ENCODE measurements at regions not wholly inside any gene's neighbourhood (a gene's known extent, or its start where the extent isn't known, plus 50 kb on each side); places are given as distances from the start of the nearest gene placed in this dataset.

- H3K4me1 ChIP-seq: no peaks in the 10 kb centered on the region
- H3K4me3 ChIP-seq: no peak overlapping the region
- no peak for DNase-seq (ENCODE audit: low spot score)
- H3K9me3 ChIP-seq: no peaks in the 10 kb centered on the region
- no peak for TF ChIP-seq CTCF (IDR thresholded peaks at IDR 0.05)
- H3K27ac ChIP-seq: no peak overlapping the region
- no peaks in the 10 kb centered on the region for H3K27me3 ChIP-seq
- no peaks in the 10 kb centered on the region for H3K36me3 ChIP-seq
Measured at GRCh38 chr3:26845194-26845593, 222.6 kb downstream of the LRRC3B start.

DNA sequence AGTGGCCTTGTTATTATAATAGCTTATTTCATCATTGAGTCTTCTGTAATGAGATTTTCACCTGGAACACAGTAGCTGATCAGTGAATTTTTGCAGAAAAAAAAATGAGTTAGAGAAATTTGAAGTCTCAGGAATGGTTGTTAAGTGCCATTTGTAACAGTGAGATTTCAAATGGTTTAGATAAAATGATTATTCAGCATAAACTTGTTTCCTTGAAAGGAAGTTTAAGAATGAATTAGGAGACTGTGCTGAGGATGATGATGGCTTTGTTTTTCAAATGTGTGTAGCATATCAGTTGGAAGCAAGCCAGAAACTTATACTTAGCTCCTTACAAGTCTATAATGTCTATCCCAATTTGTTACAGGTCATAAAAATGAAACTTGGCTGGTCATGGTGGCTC lies 225.1 kb downstream of the LRRC3B start:
- no peaks in the 10 kb centered on the region for H3K27me3 ChIP-seq
- no peaks in the 10 kb centered on the region for H3K36me3 ChIP-seq
- H3K4me3 ChIP-seq: no peak overlapping the region
- H3K4me1 ChIP-seq: no peaks in the 10 kb centered on the region
- DNase-seq (ENCODE audit: low spot score): no peak
- H3K27ac ChIP-seq: no peak overlapping the region
- no peaks in the 10 kb centered on the region for H3K9me3 ChIP-seq
- TF ChIP-seq CTCF (IDR thresholded peaks at IDR 0.05): no peak

GRCh38 chr3:26894443-26894842 lies 271.9 kb downstream of the LRRC3B start:
- no peaks in the 10 kb centered on the region for H3K36me3 ChIP-seq
- H3K4me3 ChIP-seq: no peak overlapping the region

DNA sequence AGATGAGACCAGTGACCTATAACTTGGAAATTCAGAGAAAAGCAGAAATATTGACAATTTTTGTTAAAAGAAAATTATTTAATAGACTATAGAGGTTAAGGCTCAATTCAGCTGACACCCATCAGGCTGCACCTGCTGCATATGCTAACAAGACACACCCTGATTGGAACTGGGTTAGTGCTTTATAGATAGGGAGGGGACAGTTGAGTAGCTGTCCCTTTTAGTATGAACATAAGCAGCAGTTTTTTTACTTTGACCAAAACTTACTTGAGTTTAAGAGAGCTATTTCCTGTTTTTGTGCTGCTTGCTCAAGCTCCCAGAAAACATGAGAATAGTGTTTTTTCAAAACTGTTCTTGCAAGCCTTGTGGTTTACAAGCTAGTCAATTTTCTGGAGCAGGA lies 292.6 kb downstream of the LRRC3B start:
- no peaks in the 10 kb centered on the region for H3K9me3 ChIP-seq
- H3K27me3 ChIP-seq: no peaks in the 10 kb centered on the region
- TF ChIP-seq CTCF (IDR thresholded peaks at IDR 0.05): no peak
- H3K4me1 ChIP-seq: no peaks in the 10 kb centered on the region
- no peak overlapping the region for H3K27ac ChIP-seq
- no peak for DNase-seq (ENCODE audit: low spot score)
- no peaks in the 10 kb centered on the region for H3K36me3 ChIP-seq
- H3K4me3 ChIP-seq: no peak overlapping the region

More at GRCh38 chr3:26894443-26894842, 271.9 kb downstream of the LRRC3B start:
- Histone ChIP-seq H3K27me3 (no peaks in the 10 kb centered on the region), H3K4me1 (no peaks in the 10 kb centered on the region), H3K27ac (no peak overlapping the region), H3K9me3 (no peaks in the 10 kb centered on the region)
- TF ChIP-seq CTCF (IDR thresholded peaks at IDR 0.05): no peak
- no peak for DNase-seq (ENCODE audit: low spot score)

DNA sequence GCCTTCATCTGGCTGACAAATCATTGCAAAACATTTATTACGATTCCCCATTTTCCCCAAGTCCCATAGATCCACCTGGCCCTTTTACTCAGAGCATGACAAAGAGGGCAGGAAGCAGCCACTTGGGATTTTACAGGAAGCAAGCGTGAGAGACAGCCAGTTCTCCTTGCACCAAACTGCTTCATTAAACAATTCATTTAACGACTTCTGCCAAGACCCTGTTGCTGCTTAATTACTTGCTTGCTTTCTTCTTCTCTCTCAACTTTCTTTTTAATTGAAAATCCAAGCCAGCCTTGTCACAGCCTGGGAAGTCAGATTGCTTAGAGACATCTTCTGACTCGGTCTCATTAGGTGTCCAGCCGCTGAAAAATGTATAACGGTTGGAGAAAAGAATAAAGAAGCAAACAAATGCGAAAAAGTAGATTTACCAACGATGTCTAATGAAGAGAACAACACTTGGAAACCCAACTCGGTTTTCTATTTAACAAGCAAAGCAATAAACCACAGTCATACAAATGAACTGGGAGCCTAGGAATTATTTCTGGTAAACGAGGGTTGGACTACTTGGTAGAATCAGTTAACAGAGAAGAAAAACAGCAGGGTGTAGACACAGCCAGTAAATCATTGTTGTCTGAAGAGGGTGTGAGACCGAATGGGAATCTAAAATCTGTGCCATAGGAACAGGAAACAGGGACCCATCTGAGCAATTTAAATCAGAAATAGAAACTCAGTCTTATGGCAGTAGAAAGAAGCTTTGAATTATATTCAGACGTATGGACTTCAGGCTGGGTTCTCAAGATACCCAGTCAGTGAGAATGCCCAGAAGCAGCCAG lies 298.3 kb downstream of the LRRC3B start:
- H3K27ac ChIP-seq: no peak overlapping the region
- no peak for TF ChIP-seq CTCF (IDR thresholded peaks at IDR 0.05)
- no peak for DNase-seq (ENCODE audit: low spot score)
- no peaks in the 10 kb centered on the region for H3K9me3 ChIP-seq
- H3K27me3 ChIP-seq: no peaks in the 10 kb centered on the region
- no peak overlapping the region for H3K4me3 ChIP-seq
- no peaks in the 10 kb centered on the region for H3K4me1 ChIP-seq
- H3K36me3 ChIP-seq: no peaks in the 10 kb centered on the region

GRCh38 chr3:26931896-26932295 lies 309.3 kb downstream of the LRRC3B start:
- no peak overlapping the region for H3K4me3 ChIP-seq
- TF ChIP-seq CTCF (IDR thresholded peaks at IDR 0.05): no peak
- DNase-seq (ENCODE audit: low spot score): no peak
- H3K36me3 ChIP-seq: no peaks in the 10 kb centered on the region
- no peaks in the 10 kb centered on the region for H3K4me1 ChIP-seq
- H3K9me3 ChIP-seq: no peaks in the 10 kb centered on the region
- no peak overlapping the region for H3K27ac ChIP-seq
- H3K27me3 ChIP-seq: no peaks in the 10 kb centered on the region
